GM12872 (cell line): ENCODE measurements at regions not wholly inside any gene's neighbourhood (a gene's known extent, or its start where the extent isn't known, plus 50 kb on each side); places are given as distances from the start of the nearest gene placed in this dataset.

Experiments used
- TF ChIP-seq, protein P1 (sequence below): IDR thresholded peaks from 3 replicates; pipeline ENCODE4 v1.5.1; 2011; ENCODE audit warnings: low read depth, mild to moderate bottlenecking, low read length, moderate library complexity; ENCODE audit not compliant: insufficient read depth

DNA sequence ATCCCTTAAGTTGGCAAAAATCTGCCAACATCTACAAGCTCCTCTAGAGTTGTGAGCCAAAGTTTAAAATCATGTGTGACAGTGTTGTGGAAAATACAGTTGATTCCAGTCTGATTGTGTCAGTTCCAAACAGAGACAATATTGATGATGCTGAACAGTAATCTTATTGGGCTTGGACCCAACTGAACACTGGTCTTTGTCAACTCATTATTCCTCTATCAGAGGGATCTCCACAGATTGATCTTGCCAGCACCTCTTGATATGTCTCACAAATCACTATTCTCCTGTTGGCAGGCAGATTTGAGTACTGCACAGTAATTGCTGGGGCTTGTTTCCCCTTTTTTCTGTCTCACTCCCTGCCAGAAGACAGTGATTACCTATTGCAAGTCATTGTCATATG, 326.6 kb upstream of the DPH6 start:
- TF ChIP-seq, protein P1, sequence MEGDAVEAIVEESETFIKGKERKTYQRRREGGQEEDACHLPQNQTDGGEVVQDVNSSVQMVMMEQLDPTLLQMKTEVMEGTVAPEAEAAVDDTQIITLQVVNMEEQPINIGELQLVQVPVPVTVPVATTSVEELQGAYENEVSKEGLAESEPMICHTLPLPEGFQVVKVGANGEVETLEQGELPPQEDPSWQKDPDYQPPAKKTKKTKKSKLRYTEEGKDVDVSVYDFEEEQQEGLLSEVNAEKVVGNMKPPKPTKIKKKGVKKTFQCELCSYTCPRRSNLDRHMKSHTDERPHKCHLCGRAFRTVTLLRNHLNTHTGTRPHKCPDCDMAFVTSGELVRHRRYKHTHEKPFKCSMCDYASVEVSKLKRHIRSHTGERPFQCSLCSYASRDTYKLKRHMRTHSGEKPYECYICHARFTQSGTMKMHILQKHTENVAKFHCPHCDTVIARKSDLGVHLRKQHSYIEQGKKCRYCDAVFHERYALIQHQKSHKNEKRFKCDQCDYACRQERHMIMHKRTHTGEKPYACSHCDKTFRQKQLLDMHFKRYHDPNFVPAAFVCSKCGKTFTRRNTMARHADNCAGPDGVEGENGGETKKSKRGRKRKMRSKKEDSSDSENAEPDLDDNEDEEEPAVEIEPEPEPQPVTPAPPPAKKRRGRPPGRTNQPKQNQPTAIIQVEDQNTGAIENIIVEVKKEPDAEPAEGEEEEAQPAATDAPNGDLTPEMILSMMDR, result no peak

DNA sequence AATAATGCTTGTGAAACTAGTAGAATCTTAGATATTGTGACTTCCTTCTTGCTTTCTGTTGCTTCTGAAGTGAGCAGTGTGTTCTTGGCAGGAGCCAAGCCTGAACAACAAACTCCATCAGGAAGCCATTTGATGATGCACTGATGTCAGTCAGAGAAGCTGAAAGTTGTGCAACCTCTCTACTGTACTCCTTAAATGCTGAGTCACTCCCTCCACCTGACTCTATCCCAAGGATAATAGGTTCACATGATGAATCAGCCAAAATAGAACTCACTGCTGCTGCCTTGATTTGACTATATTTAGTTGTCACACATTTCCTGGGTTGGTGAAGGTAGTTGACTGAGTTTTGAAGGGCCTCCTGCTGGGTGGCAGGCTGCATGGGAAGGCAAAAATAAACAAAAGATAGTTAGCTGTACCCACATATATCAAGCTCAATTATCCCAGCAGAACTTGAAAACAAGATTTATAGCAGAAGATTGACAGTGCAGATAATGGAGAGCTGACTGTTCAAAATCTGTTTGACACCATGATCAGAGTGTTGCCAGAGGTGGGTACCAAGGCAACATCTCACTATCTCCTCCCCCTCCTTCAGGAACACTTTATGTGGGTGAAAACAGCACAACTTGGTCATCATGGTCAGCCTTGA, 328.4 kb upstream of the DPH6 start:
- TF ChIP-seq, protein P1, result no peak

DNA sequence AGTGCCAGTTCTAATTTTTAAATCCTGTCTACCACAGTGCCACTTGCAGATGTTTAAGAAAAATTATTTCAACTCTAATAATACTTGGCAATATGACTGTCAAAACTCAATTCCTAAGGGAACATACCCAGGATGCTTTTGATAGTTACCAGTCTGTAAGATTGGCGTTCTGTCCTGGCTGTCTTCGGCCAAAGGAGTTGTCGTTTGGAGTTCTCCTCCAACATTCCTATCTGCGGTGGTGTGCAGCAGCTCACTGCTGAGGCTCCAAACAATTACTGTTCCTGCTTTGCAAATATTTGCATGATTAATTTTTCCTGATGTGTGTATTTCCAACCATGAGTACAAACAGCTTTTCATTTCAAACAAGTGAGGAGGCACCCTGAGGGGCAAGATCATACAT, 330.8 kb upstream of the DPH6 start:
- TF ChIP-seq, protein P1, result no peak

DNA sequence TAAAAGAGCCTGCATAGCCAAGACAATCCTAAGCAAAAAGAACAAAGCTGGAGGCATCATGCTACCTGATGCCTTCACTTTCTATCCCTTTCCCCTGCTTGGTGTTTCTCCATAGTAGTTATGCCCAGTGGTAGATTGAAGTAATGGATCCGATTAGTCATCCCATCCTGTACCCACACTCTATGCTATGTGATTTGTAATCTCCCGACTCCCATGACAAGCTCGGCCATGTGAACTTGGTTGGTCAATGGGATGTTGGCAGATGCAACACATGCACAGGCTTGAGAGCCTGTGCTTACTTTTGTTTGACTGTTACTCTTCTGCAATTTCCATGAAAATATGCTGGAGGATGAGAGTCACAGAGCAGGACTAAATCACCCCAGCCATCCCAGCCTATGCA, 334.9 kb upstream of the DPH6 start:
- TF ChIP-seq, protein P1, result no peak

DNA sequence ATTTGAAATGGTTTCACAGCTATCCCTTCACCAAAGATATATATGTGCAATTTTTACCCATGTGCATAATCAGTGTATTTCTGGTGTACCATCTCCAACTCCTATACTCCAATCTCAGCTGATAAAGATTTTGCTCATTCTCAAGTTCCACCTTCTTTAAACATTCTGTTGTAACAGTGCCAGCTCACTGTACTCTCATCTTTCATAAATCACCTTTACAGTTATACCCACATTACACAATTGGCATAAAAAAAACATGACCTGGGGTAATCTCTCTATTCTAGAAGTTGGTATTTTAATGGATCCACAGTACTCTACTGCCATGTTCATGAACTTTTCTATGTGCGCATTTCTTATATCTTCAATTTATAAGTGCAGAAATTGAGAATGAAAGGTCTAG, 339.9 kb upstream of the DPH6 start:
- TF ChIP-seq, protein P1, result no peak

DNA sequence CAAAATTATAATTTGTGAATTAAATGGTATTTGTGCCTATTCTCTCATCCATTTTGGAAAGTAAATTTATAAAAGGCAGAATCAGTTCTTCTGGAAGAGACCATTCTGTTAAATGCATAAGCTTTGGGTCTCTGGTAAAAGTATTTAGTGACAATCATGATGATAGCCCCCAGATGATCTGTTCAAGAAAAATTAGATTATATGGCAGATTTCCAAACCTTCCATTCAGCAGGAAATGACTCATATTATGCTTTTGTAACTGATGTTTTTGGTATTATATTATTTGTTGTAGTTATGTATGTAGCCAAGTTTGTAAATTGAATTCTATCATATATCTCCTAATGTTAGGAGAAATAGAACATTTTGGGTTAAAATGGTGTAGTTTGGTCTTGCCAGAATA, 340.8 kb upstream of the DPH6 start:
- TF ChIP-seq, protein P1, result no peak

DNA sequence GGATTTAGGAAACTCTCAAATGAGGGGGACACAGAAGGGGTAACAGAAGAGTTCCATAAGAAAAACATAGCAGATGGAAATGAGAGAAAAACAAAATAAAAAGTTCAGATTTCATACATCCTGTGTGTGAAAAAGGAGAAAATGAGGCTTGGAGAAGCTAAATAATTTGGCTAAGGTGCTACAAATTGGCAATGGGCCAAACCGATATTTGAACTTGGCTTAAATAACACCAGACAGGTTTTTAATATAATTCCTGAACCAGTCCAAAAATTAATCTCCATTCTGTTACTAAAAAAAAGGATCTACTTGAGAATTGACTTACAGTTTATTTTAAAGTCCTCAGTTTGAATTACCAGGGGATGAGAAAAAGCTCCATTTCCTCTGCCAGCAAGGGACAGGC, 342.9 kb upstream of the DPH6 start:
- TF ChIP-seq, protein P1, result no peak
